HCT116 (cell line): ENCODE measurements at regions not wholly inside any gene's neighbourhood (a gene's known extent, or its start where the extent isn't known, plus 50 kb on each side); places are given as distances from the start of the nearest gene placed in this dataset.

ENCODE experiments used
- ATAC-seq: fragments of 200-7000 bp; cut with Tn5 transposase; 2 replicates; pipeline ENCODE4 v1.9.1; 2020; ENCODE audit warnings: mild to moderate bottlenecking, moderate library complexity
- BruUV-seq: library from RNA; stranded (reverse); fragments of 400-500 nt; replicated peaks from 2 replicates; lab custom pipeline; 2021; lab: Mats Ljungman, UMichigan
- CTCF ChIA-PET: fragments of 300-600 bp; sonication (Branson Sonifier 250); formaldehyde crosslinking; loops from one replicate; lab custom pipeline; 2021; ENCODE audit warnings: antibody characterized with exemption; lab: Charles Lee
- POLR2A ChIA-PET: fragments of 300-600, 350-600 bp; sonication (Branson Sonifier 250); formaldehyde crosslinking; loops from one replicate; lab custom pipeline; 2021; ENCODE audit warnings: antibody characterized with exemption; lab: Charles Lee
- RAD21 ChIA-PET, 2 experiments: fragments of 300-600 bp; sonication (Branson Sonifier 250); formaldehyde crosslinking; loops; one replicate each; lab custom pipeline; 2023; ENCODE audit warnings: low total read pairs in 2 of 2; ENCODE audit not compliant: uncharacterized antibody in 2 of 2, unreplicated experiment in 2 of 2, low non-redundant PET in 1 of 2; lab: Charles Lee
- DNase-seq: peaks from one replicate; pipeline ENCODE4 v3.0.0-alpha.2; 2010; ENCODE audit warnings: low read depth, low spot score
- H2AFZ ChIP-seq: fragments of 200-600 bp; shearing (Covaris generic), sonication (generic); 2 replicates; pipeline ENCODE4 v1.6.1; 2017; ENCODE audit warnings: low read depth, mixed run types, mixed read lengths, antibody characterized with exemption, low read length; ENCODE audit not compliant: poor library complexity, severe bottlenecking
- H3K27ac ChIP-seq: 2 replicates; pipeline ENCODE4 v1.5.1; 2012; ENCODE audit warnings: low read depth, low read length
- H3K27me3 ChIP-seq: fragments of 200-600 bp; sonication (generic); 2 replicates; pipeline ENCODE4 v1.6.1; 2016; ENCODE audit warnings: mixed run types, low read length, mixed read lengths; ENCODE audit not compliant: insufficient read depth
- H3K36me3 ChIP-seq, 2 experiments: fragments of 200-500 bp in 1 of 2; fragments of 200-600 bp in 1 of 2; sonication (Bioruptor generic) in 1 of 2; sonication (generic) in 1 of 2; 2 replicates each; pipeline versions ENCODE4 v1.5.1 to v1.6.1; 2014 to 2016; ENCODE audit warnings: low read length in 2 of 2, inconsistent platforms in 1 of 2, mixed read lengths in 1 of 2, mixed run types in 1 of 2; ENCODE audit not compliant: insufficient read depth in 2 of 2, control insufficient read depth in 1 of 2
- H3K4me1 ChIP-seq, 2 experiments: fragments of 200-600 bp in 1 of 2; sonication (generic) in 1 of 2; 2 replicates each; pipeline versions ENCODE4 v1.5.1 to v1.6.1; 2012 to 2017; ENCODE audit warnings: low read length in 2 of 2, inconsistent platforms in 1 of 2, mild to moderate bottlenecking in 1 of 2, mixed read lengths in 1 of 2, mixed run types in 1 of 2, moderate library complexity in 1 of 2; ENCODE audit not compliant: insufficient read depth in 2 of 2, control insufficient read depth in 1 of 2
- H3K4me2 ChIP-seq: fragments of 200-600 bp; sonication (generic); 2 replicates; pipeline ENCODE4 v1.6.1; 2017; ENCODE audit warnings: mixed run types, low read length, mixed read lengths
- H3K4me3 ChIP-seq, 2 experiments: fragments of 200-600 bp in 1 of 2; sonication (generic) in 1 of 2; replicated peaks in 1 of 2; 2 replicates each; pipeline ENCODE4 v1.5.1; 2011 to 2016; ENCODE audit warnings: low read length in 2 of 2, control low read depth in 1 of 2, low read depth in 1 of 2, mild to moderate bottlenecking in 1 of 2, mixed read lengths in 1 of 2, mixed run types in 1 of 2
- H3K79me2 ChIP-seq: fragments of 200-600 bp; sonication (generic); 2 replicates; pipeline ENCODE4 v1.6.1; 2017; ENCODE audit warnings: mild to moderate bottlenecking, mixed run types, low read length, moderate library complexity, mixed read lengths; ENCODE audit not compliant: insufficient read depth
- H3K9ac ChIP-seq: fragments of 200-600 bp; sonication (generic); 2 replicates; pipeline ENCODE4 v1.6.1; 2016; ENCODE audit warnings: low read length, mixed read lengths
- H3K9me2 ChIP-seq: fragments of 200-600 bp; sonication (generic), shearing (Covaris generic); 2 replicates; pipeline ENCODE4 v1.6.1; 2017; ENCODE audit warnings: mixed run types, mild to moderate bottlenecking, moderate library complexity; ENCODE audit not compliant: insufficient read depth
- H3K9me3 ChIP-seq, 2 experiments: fragments of 200-500 bp in 1 of 2; fragments of 200-600 bp in 1 of 2; sonication (Bioruptor generic) in 1 of 2; sonication (generic) in 1 of 2; 2 replicates each; pipeline ENCODE4 v1.6.1; 2014 to 2017; ENCODE audit warnings: low read length in 2 of 2, mixed read lengths in 2 of 2, inconsistent platforms in 1 of 2, low read depth in 1 of 2, mild to moderate bottlenecking in 1 of 2, mixed run types in 1 of 2, moderate library complexity in 1 of 2; ENCODE audit not compliant: control insufficient read depth in 1 of 2, insufficient read depth in 1 of 2
- H4K20me1 ChIP-seq: fragments of 200-600 bp; sonication (generic), shearing (Covaris generic); 2 replicates; pipeline ENCODE4 v1.6.1; 2017; ENCODE audit warnings: mixed run types, mild to moderate bottlenecking, moderate library complexity; ENCODE audit not compliant: insufficient read depth
- ATF3 ChIP-seq: IDR thresholded peaks from 2 replicates; pipeline ENCODE4 v1.6.1; 2012
- CBX3 ChIP-seq: IDR thresholded peaks from 2 replicates; pipeline ENCODE4 v1.6.1; 2012; ENCODE audit warnings: low read depth
- CEBPB ChIP-seq: IDR thresholded peaks from 2 replicates; pipeline ENCODE4 v1.6.1; 2012; ENCODE audit warnings: low read depth
- CTCF ChIP-seq, 3 experiments: fragments of 200-600 bp in 1 of 3; sonication (generic) in 1 of 3; IDR thresholded peaks in 2 of 3; conservative IDR thresholded peaks in 1 of 3; 2 replicates each; pipeline ENCODE4 v1.5.1; 2012 to 2017; ENCODE audit warnings: low read depth in 2 of 3, low read length in 2 of 3, antibody characterized with exemption in 1 of 3, borderline replicate concordance in 1 of 3, control low read depth in 1 of 3, mild to moderate bottlenecking in 1 of 3, mixed read lengths in 1 of 3, mixed run types in 1 of 3, moderate library complexity in 1 of 3; ENCODE audit not compliant: insufficient read depth in 1 of 3
- EGR1 ChIP-seq: IDR thresholded peaks from 2 replicates; pipeline ENCODE4 v1.6.1; 2012; ENCODE audit warnings: low read depth
- EZH2 ChIP-seq: fragments of 200-600 bp; sonication (generic); IDR thresholded peaks from 2 replicates; pipeline ENCODE4 v1.6.1; 2017; ENCODE audit warnings: antibody characterized with exemption, mixed run types
- EZH2phosphoT487 ChIP-seq: fragments of 200-600 bp; IDR thresholded peaks from 2 replicates; pipeline ENCODE4 v1.6.1; 2018; ENCODE audit warnings: antibody characterized with exemption, borderline replicate concordance
- JUND ChIP-seq: IDR thresholded peaks from 2 replicates; pipeline ENCODE4 v1.6.1; 2012
- MAX ChIP-seq: IDR thresholded peaks from 2 replicates; pipeline ENCODE4 v1.6.1; 2012
- POLR2A ChIP-seq: IDR thresholded peaks from 2 replicates; pipeline ENCODE4 v1.7.0; 2011; ENCODE audit warnings: borderline replicate concordance; ENCODE audit not compliant: insufficient read depth, insufficient read length; ENCODE audit errors: extremely low read depth
- POLR2AphosphoS5 ChIP-seq: IDR thresholded peaks from 2 replicates; pipeline ENCODE4 v1.6.1; 2011; ENCODE audit warnings: mild to moderate bottlenecking, low read depth, low read length, moderate library complexity
- SRF ChIP-seq: IDR thresholded peaks from 2 replicates; pipeline ENCODE4 v1.6.1; 2012; ENCODE audit warnings: low read depth
- ZBTB33 ChIP-seq: IDR thresholded peaks from 2 replicates; pipeline ENCODE4 v1.6.1; 2011; ENCODE audit warnings: mild to moderate bottlenecking, low read length, moderate library complexity; ENCODE audit not compliant: insufficient replicate concordance; ENCODE audit errors: extremely low read depth
- intact Hi-C: fragments of 100-400 bp; cut with micrococcal nuclease; formaldehyde crosslinking; loops from 2 replicates; pipeline ENCODE4 v1.10.0; 2022

GRCh38 chr7:41037691-41038090 lies 665.2 kb downstream of the INHBA start:
- no TSS peak for BruUV-seq
- no peak overlapping the region for H3K4me3 ChIP-seq
- H2AFZ ChIP-seq = no peak overlapping the region
- no peaks in the 10 kb centered on the region for H3K27me3 ChIP-seq
- intact Hi-C loops = no loop called here
- ATAC-seq = no peak
- H3K27ac ChIP-seq = no peak overlapping the region
- H3K79me2 ChIP-seq = no peaks in the 10 kb centered on the region
- no peaks in the 10 kb centered on the region for H3K9me2 ChIP-seq
- ChIA-PET POLR2A (no interaction called here), CTCF (interaction anchor here (1.6 kb wide), 1 partner anchor 805 kb away, joined by 4 read pairs; no protein-coding TSS in a partner anchor)
- no peaks in the 10 kb centered on the region for H3K36me3 ChIP-seq
- no peak for TF ChIP-seq CTCF (IDR thresholded peaks at IDR 0.05 in 2 of 3, conservative IDR thresholded peaks at IDR 0.05 in 1 of 3; ENCODE audit: borderline replicate concordance in 1 of 3, insufficient read depth in 1 of 3, low read depth in 2 of 3, low read length in 2 of 3)
- no peak for TF ChIP-seq EZH2
- TF ChIP-seq, all 23 proteins: peak for 0
- Histone ChIP-seq H3K4me1 (no peaks in the 10 kb centered on the region), H3K4me2 (no peak overlapping the region), H4K20me1 (no peaks in the 10 kb centered on the region; the same call in 1 of the 2 replicates), H3K9me3 (no peaks in the 10 kb centered on the region), H3K9ac (no peak overlapping the region)
- RAD21 ChIA-PET = no interaction called here
- DNase-seq = no peak

- DNase-seq (no peak), ATAC-seq (no peak)
- no TSS peak for BruUV-seq
- Histone ChIP-seq H3K4me1 (no peaks in the 10 kb centered on the region), H2AFZ (no peak overlapping the region), H3K9me2 (no peaks in the 10 kb centered on the region), H3K4me2 (no peak overlapping the region), H3K79me2 (no peaks in the 10 kb centered on the region), H3K4me3 (no peak overlapping the region), H3K36me3 (no peaks in the 10 kb centered on the region), H3K9ac (no peak overlapping the region), H3K27ac (no peak overlapping the region), H3K9me3 (no peaks in the 10 kb centered on the region), H3K27me3 (no peaks in the 10 kb centered on the region), H4K20me1 (no peaks in the 10 kb centered on the region; the same call in 1 of the 2 replicates)
- POLR2A ChIA-PET = no interaction called here
- RAD21 ChIA-PET = no interaction called here
- intact Hi-C loops = no loop called here
- CTCF ChIA-PET = interaction anchor here (0.6 kb wide), 1 partner anchor 710 kb away, joined by 4 read pairs; no protein-coding TSS in a partner anchor
- no peak for TF ChIP-seq ATF3
- no peak for TF ChIP-seq MAX
- no peak for TF ChIP-seq CEBPB
- TF ChIP-seq POLR2A = no peak
- TF ChIP-seq SRF = no peak
- no peak for TF ChIP-seq ZBTB33
- TF ChIP-seq EGR1 = no peak
- TF ChIP-seq EZH2phosphoT487 = no peak
- no peak for TF ChIP-seq POLR2AphosphoS5
- no peak for TF ChIP-seq JUND
- TF ChIP-seq CBX3 = no peak
Measured at GRCh38 chr7:41035794-41036193, 667.1 kb downstream of the INHBA start.
